SK-N-SH treated with all-trans-retinoic acid at 6 μM for 48 hours (cell line): ENCODE measurements at regions not wholly inside any gene's neighbourhood (a gene's known extent, or its start where the extent isn't known, plus 50 kb on each side); places are given as distances from the start of the nearest gene placed in this dataset.

ENCODE experiments used
- ATAC-seq: fragments of 200-7000 bp; cut with Tn5 transposase; 3 replicates; pipeline ENCODE4 v1.9.1; 2020; ENCODE audit warnings: mild to moderate bottlenecking, moderate library complexity
- ARNTL ChIP-seq: fragments of 450-650 bp; formaldehyde crosslinking; IDR thresholded peaks from 2 replicates; pipeline ENCODE4 v1.5.0; 2020; ENCODE audit warnings: low read depth, mild to moderate bottlenecking, moderate library complexity, borderline replicate concordance
- BACH2 ChIP-seq: fragments of 250-450 bp; sonication (Bioruptor Pico); IDR thresholded peaks from 2 replicates; pipeline ENCODE4 v1.9.0; 2021; ENCODE audit warnings: mild to moderate bottlenecking, borderline replicate concordance
- CREB5 ChIP-seq: fragments of 250-450 bp; sonication (Bioruptor Pico); IDR thresholded peaks from 2 replicates; pipeline ENCODE4 v1.5.1; 2020; ENCODE audit warnings: low read depth, mild to moderate bottlenecking, moderate library complexity
- CSDC2 ChIP-seq: fragments of 250-450 bp; sonication (Bioruptor Pico); IDR thresholded peaks from 2 replicates; pipeline ENCODE4 v1.5.0; 2020; ENCODE audit warnings: mild to moderate bottlenecking, moderate library complexity
- CSRNP3 ChIP-seq: fragments of 250-450 bp; sonication (Bioruptor Pico); IDR thresholded peaks from 2 replicates; pipeline ENCODE4 v1.5.1; 2021; ENCODE audit warnings: mild to moderate bottlenecking, moderate library complexity
- GLIS3 ChIP-seq: fragments of 250-450 bp; sonication (Bioruptor Pico); IDR thresholded peaks from 2 replicates; pipeline ENCODE4 v1.5.0; 2020; ENCODE audit warnings: mild to moderate bottlenecking, moderate library complexity
- ISL1 ChIP-seq: fragments of 250-450 bp; sonication (Bioruptor Pico); IDR thresholded peaks from 2 replicates; pipeline ENCODE4 v2.1.2; 2022; ENCODE audit warnings: mild to moderate bottlenecking, moderate library complexity
- OSR1 ChIP-seq: fragments of 250-450 bp; sonication (Bioruptor Pico); IDR thresholded peaks from 2 replicates; pipeline ENCODE4 v1.8.0; 2022; ENCODE audit warnings: moderate library complexity, mild to moderate bottlenecking, inconsistent platforms
- POU6F1 ChIP-seq: fragments of 250-450 bp; sonication (Bioruptor Pico); IDR thresholded peaks from 2 replicates; pipeline ENCODE4 v1.8.0; 2021; ENCODE audit warnings: low read depth, mild to moderate bottlenecking, moderate library complexity, borderline replicate concordance
- RARB ChIP-seq: fragments of 250-450 bp; sonication (Bioruptor Pico); IDR thresholded peaks from 2 replicates; pipeline ENCODE4 v1.8.0; 2021; ENCODE audit warnings: mild to moderate bottlenecking, moderate library complexity
- SNAI2 ChIP-seq: fragments of 250-450 bp; sonication (Bioruptor Pico); IDR thresholded peaks from 2 replicates; pipeline ENCODE4 v1.5.0; 2020; ENCODE audit warnings: mild to moderate bottlenecking, moderate library complexity
- TCF4 ChIP-seq: fragments of 250-450 bp; sonication (Bioruptor Pico); IDR thresholded peaks from 2 replicates; pipeline ENCODE4 v1.8.0; 2021; ENCODE audit warnings: mild to moderate bottlenecking, moderate library complexity, borderline replicate concordance
- TOX ChIP-seq: fragments of 250-450 bp; sonication (Bioruptor Pico); IDR thresholded peaks from 2 replicates; pipeline ENCODE4 v1.8.0; 2021; ENCODE audit warnings: mild to moderate bottlenecking, moderate library complexity, borderline replicate concordance
- TSHZ2 ChIP-seq: fragments of 250-450 bp; sonication (Bioruptor Pico); IDR thresholded peaks from 2 replicates; pipeline ENCODE4 v1.5.0; 2020; ENCODE audit warnings: mild to moderate bottlenecking, moderate library complexity
- ZC3H10 ChIP-seq: fragments of 250-450 bp; sonication (Bioruptor Pico); IDR thresholded peaks from 2 replicates; pipeline ENCODE4 v1.5.1; 2021; ENCODE audit warnings: mild to moderate bottlenecking, moderate library complexity
- ZFP3 ChIP-seq: fragments of 250-450 bp; sonication (Bioruptor Pico); IDR thresholded peaks from 2 replicates; pipeline ENCODE4 v1.5.0; 2020; ENCODE audit warnings: mild to moderate bottlenecking, moderate library complexity
- ZFP30 ChIP-seq: fragments of 450-650 bp; formaldehyde crosslinking; IDR thresholded peaks from 2 replicates; pipeline ENCODE4 v1.5.0; 2022; ENCODE audit warnings: mild to moderate bottlenecking, moderate library complexity
- ZNF565 ChIP-seq: fragments of 450-650 bp; formaldehyde crosslinking; conservative IDR thresholded peaks from 2 replicates; pipeline ENCODE4 v1.5.0; 2020; ENCODE audit warnings: low read depth, mild to moderate bottlenecking, moderate library complexity
- ZNF70 ChIP-seq: fragments of 450-650 bp; formaldehyde crosslinking; IDR thresholded peaks from 2 replicates; pipeline ENCODE4 v1.5.0; 2020; ENCODE audit warnings: mild to moderate bottlenecking, moderate library complexity
- ZNF8 ChIP-seq: fragments of 450-650 bp; formaldehyde crosslinking; IDR thresholded peaks from 2 replicates; pipeline ENCODE4 v1.5.0; 2020; ENCODE audit warnings: mild to moderate bottlenecking, moderate library complexity

DNA sequence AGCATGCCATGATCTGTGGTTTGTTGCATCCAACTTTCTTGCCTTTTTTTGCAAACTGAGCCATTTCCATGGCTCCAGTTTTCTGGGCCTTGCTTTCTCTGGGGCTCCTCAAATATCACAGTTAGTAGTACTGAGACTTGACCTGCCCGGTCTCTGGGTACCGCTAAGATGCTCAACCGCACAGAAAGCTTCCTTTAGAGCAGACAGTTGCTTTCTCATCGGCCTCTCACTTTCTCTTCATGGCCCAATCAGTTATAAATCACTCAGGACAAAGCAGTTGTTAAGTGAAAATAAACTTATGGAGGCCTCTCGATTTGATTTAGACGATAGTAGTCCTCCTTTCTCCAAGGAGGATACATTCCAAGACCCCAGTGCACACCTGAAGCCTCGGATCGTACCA, 141.2 kb upstream of the ASB18 start (continued):
- TF ChIP-seq ZNF70 (no peak), ZNF8 (CRISPR knock-in tag) (no peak), ZFP3 (no peak)

DNA sequence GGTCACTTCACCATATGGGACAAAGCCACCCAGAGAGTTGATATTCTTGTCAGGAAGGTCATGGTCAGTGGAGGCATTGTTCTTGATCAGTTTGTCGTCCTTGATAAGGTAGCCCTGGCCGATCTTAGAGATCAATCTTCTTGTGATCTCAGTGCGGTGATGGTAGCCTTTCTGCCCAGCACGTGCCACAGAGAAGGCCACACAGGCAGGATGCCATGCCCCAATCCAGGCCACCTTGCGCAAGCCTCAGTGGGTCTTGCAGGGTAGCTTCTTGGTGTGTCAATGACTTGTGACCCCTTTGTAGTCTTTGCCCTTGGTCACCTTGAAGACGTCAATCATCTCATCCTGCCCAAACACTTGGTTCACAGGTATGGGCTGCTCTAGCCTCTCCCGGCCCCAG, 143.9 kb upstream of the ASB18 start:
- no peak for ATAC-seq
- TF ChIP-seq ZFP30 (CRISPR knock-in tag) (no peak), GLIS3 (CRISPR knock-in tag) (no peak)

- ATAC-seq, result no peak
- TF ChIP-seq ISL1 (CRISPR knock-in tag) (no peak), BACH2 (CRISPR knock-in tag) (no peak), SNAI2 (CRISPR knock-in tag) (no peak), TOX (CRISPR knock-in tag) (no peak), ARNTL (CRISPR knock-in tag) (no peak), ZC3H10 (no peak), ZNF8 (CRISPR knock-in tag) (no peak), TCF4 (CRISPR knock-in tag) (no peak), CSRNP3 (CRISPR knock-in tag) (no peak), ZFP3 (no peak), RARB (CRISPR knock-in tag) (no peak), CSDC2 (CRISPR knock-in tag) (no peak), OSR1 (no peak), GLIS3 (CRISPR knock-in tag) (no peak), ZNF70 (no peak), ZFP30 (CRISPR knock-in tag) (no peak), TSHZ2 (CRISPR knock-in tag) (no peak), CREB5 (CRISPR knock-in tag) (no peak), POU6F1 (CRISPR knock-in tag) (no peak)
Observed at GRCh38 chr2:236408786-236409185, 144.6 kb upstream of the ASB18 start.

DNA sequence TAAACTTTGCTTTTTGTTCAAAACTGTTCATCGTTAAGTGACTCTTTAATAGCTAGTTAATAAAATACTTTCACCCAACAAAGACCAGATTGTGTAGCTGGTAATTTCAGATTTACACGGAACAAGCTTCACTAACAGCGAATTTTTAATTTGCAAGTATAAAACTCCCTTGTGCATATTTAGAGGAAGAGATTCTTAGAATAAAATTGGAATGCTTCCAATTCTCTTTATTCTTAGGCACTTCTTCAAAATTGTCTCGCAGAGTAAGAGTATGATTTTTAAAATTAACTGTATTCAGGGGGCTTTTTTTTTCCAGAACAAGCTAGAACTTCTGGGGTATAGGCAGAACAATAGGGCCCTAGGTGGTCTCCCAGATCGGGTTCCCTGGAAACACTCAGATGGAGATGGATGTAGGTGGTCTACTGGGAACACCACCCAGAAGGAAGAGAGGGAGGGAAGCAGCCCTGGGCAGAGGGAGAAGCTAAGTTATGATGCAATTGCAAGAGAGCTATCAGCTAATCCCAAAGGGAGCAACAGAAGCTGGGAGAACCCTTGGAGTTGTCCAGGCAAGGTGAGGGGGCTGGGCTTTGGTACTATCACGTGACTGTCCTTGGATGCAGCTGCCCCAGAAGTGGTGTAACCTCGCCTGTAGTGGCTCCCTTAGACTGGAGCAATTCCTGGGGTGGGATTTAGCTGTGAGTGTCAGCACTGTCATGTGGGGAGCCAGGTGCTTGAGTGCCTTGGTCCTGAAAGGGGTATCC, 151.7 kb upstream of the ASB18 start:
- no peak for ATAC-seq
- no peak for TF ChIP-seq ISL1 (CRISPR knock-in tag)
- no peak for TF ChIP-seq ZFP3
- TF ChIP-seq ZNF8 (CRISPR knock-in tag), result no peak
- no peak for TF ChIP-seq ZNF565 (CRISPR knock-in tag)
- TF ChIP-seq ARNTL (CRISPR knock-in tag), result no peak
- TF ChIP-seq TOX (CRISPR knock-in tag), result no peak
- TF ChIP-seq TCF4 (CRISPR knock-in tag), result no peak
- no peak for TF ChIP-seq CREB5 (CRISPR knock-in tag)
- TF ChIP-seq, all 23 proteins: peak for 0
